Muscle of leg (tissue), 3 donors: ENCODE measurements at regions not wholly inside any gene's neighbourhood (a gene's known extent, or its start where the extent isn't known, plus 50 kb on each side); places are given as distances from the start of the nearest gene placed in this dataset.
A peak's percentile ranks its signal among the peaks of the same experiment; 100 is the strongest.

Experiments used
- DNase-seq: peaks from one replicate; pipeline ENCODE4 v3.0.0; 2013
- H3K27ac ChIP-seq: one replicate; pipeline ENCODE4 v1.5.1; 2013; ENCODE audit warnings: mild to moderate bottlenecking, low read length, control low read depth
- H3K27me3 ChIP-seq: one replicate; pipeline ENCODE4 v1.6.1; 2013; ENCODE audit warnings: low read length; ENCODE audit not compliant: control insufficient read depth, insufficient read depth
- H3K36me3 ChIP-seq: one replicate; pipeline ENCODE4 v1.6.1; 2013; ENCODE audit warnings: low read length; ENCODE audit not compliant: control insufficient read depth, insufficient read depth
- H3K4me1 ChIP-seq: one replicate; pipeline ENCODE4 v1.6.1; 2013; ENCODE audit warnings: low read length; ENCODE audit not compliant: control insufficient read depth, insufficient read depth
- H3K4me3 ChIP-seq: one replicate; pipeline ENCODE4 v1.5.1; 2013; ENCODE audit warnings: low read length, control low read depth
- H3K9me3 ChIP-seq: replicated peaks from 2 replicates; pipeline ENCODE4 v1.6.1; 2013; ENCODE audit warnings: low read depth, low read length; ENCODE audit not compliant: control insufficient read depth
- WGBS: methylation state at CpG from one replicate; pipeline ENCODE4 v1.1.5; 2013; ENCODE audit warnings: missing lambda C conversion rate; ENCODE audit not compliant: insufficient coverage; 5-methylcytosine and 5-hydroxymethylcytosine counted together

GRCh38 chr4:131419147-131419546 is 1729.9 kb upstream of the PCDH10 start:
- H3K36me3 ChIP-seq, result no peaks in the 10 kb centered on the region
- no peaks in the 10 kb centered on the region for H3K4me1 ChIP-seq
- no peaks in the 10 kb centered on the region for H3K27me3 ChIP-seq
- H3K9me3 ChIP-seq, result peaks cover 17% of the 10 kb centered on the region
- H3K27ac ChIP-seq, result no peak overlapping the region
- DNase-seq, result no peak
- WGBS, result no CpG with 5 or more reads among the region's 3 CpGs
- H3K4me3 ChIP-seq, result no peak overlapping the region

GRCh38 chr4:131426023-131426758 is 1722.9 kb upstream of the PCDH10 start:
- no peak overlapping the region for H3K27ac ChIP-seq
- H3K4me3 ChIP-seq, result no peak overlapping the region
- 95% methylated on average over 1 of the region's 3 CpGs for WGBS
- no peaks in the 10 kb centered on the region for H3K27me3 ChIP-seq
- no peaks in the 10 kb centered on the region for H3K36me3 ChIP-seq
- no peaks in the 10 kb centered on the region for H3K4me1 ChIP-seq
- DNase-seq, result no peak
- H3K9me3 ChIP-seq, result no peaks in the 10 kb centered on the region

GRCh38 chr4:131427000-131427399 is 1722.1 kb upstream of the PCDH10 start:
- Histone ChIP-seq H3K36me3 (no peaks in the 10 kb centered on the region), H3K27ac (no peak overlapping the region), H3K4me1 (no peaks in the 10 kb centered on the region), H3K27me3 (no peaks in the 10 kb centered on the region), H3K9me3 (no peaks in the 10 kb centered on the region), H3K4me3 (no peak overlapping the region)
- WGBS, result no CpG with 5 or more reads among the region's 2 CpGs
- no peak for DNase-seq

- no peaks in the 10 kb centered on the region for H3K4me1 ChIP-seq
- H3K9me3 ChIP-seq, result no peaks in the 10 kb centered on the region
- no peaks in the 10 kb centered on the region for H3K36me3 ChIP-seq
- no peaks in the 10 kb centered on the region for H3K27me3 ChIP-seq
- H3K27ac ChIP-seq, result no peak overlapping the region
- H3K4me3 ChIP-seq, result no peak overlapping the region
- DNase-seq, result no peak
- WGBS, result 69% methylated on average over 2 of the region's 3 CpGs
These were observed 1718.8 kb upstream of the PCDH10 start for GRCh38 chr4:131430302-131430701.

- no peaks in the 10 kb centered on the region for H3K36me3 ChIP-seq
- WGBS, result 95% methylated on average over 6 of the region's 7 CpGs
- H3K27me3 ChIP-seq, result no peaks in the 10 kb centered on the region
- H3K4me3 ChIP-seq, result no peak overlapping the region
- H3K9me3 ChIP-seq, result peaks cover 10% of the 10 kb centered on the region
- no peak for DNase-seq
- no peaks in the 10 kb centered on the region for H3K4me1 ChIP-seq
- no peak overlapping the region for H3K27ac ChIP-seq
These were observed 1707.9 kb upstream of the PCDH10 start for GRCh38 chr4:131441004-131441688.

GRCh38 chr4:131447883-131448282 is 1701.2 kb upstream of the PCDH10 start:
- Histone ChIP-seq H3K36me3 (no peaks in the 10 kb centered on the region), H3K27ac (no peak overlapping the region), H3K9me3 (no peaks in the 10 kb centered on the region), H3K4me3 (no peak overlapping the region), H3K27me3 (no peaks in the 10 kb centered on the region), H3K4me1 (no peaks in the 10 kb centered on the region)
- no peak for DNase-seq
- no CpG with 5 or more reads among the region's 6 CpGs for WGBS

GRCh38 chr4:131450572-131451209 is 1698.4 kb upstream of the PCDH10 start:
- Histone ChIP-seq H3K4me3 (no peak overlapping the region), H3K27me3 (no peaks in the 10 kb centered on the region)
- no CpG with 5 or more reads among the region's 1 CpG for WGBS

GRCh38 chr4:131459430-131460101 is 1689.5 kb upstream of the PCDH10 start:
- WGBS, result 61% methylated on average over 4 of the region's 4 CpGs
- no peaks in the 10 kb centered on the region for H3K4me1 ChIP-seq
- no peak overlapping the region for H3K4me3 ChIP-seq
- H3K27me3 ChIP-seq, result no peaks in the 10 kb centered on the region
- H3K36me3 ChIP-seq, result no peaks in the 10 kb centered on the region
- no peak overlapping the region for H3K27ac ChIP-seq
- no peaks in the 10 kb centered on the region for H3K9me3 ChIP-seq
- DNase-seq, result peak; percentile 0

More at GRCh38 chr4:131450572-131451209, 1698.4 kb upstream of the PCDH10 start:
- H3K9me3 ChIP-seq, result no peaks in the 10 kb centered on the region
- H3K36me3 ChIP-seq, result no peaks in the 10 kb centered on the region
- no peak for DNase-seq
- no peak overlapping the region for H3K27ac ChIP-seq
- H3K4me1 ChIP-seq, result no peaks in the 10 kb centered on the region

- Histone ChIP-seq H3K4me1 (no peaks in the 10 kb centered on the region), H3K27me3 (no peaks in the 10 kb centered on the region), H3K4me3 (no peak overlapping the region), H3K27ac (no peak overlapping the region), H3K36me3 (no peaks in the 10 kb centered on the region), H3K9me3 (peaks cover 2% of the 10 kb centered on the region)
- DNase-seq, result no peak
These were observed 1678.7 kb upstream of the PCDH10 start for GRCh38 chr4:131470360-131470759.

- Histone ChIP-seq H3K4me1 (no peaks in the 10 kb centered on the region), H3K27me3 (no peaks in the 10 kb centered on the region), H3K4me3 (no peak overlapping the region), H3K9me3 (no peaks in the 10 kb centered on the region), H3K36me3 (no peaks in the 10 kb centered on the region), H3K27ac (no peak overlapping the region)
- no CpG with 5 or more reads among the region's 2 CpGs for WGBS
- no peak for DNase-seq
These were observed 1660.3 kb upstream of the PCDH10 start for GRCh38 chr4:131488772-131489171.
